Mucosa of rectum (tissue), 2 donors: ENCODE measurements at regions not wholly inside any gene's neighbourhood (a gene's known extent, or its start where the extent isn't known, plus 50 kb on each side); places are given as distances from the start of the nearest gene placed in this dataset.

ENCODE experiments used
- H3K27ac ChIP-seq, 2 donors: one replicate each; pipeline ENCODE4 v1.7.0; 2013; ENCODE audit warnings: inconsistent platforms in 2 of 2, low read depth in 2 of 2, low read length in 2 of 2
- H3K27me3 ChIP-seq, 2 donors: one replicate each; pipeline ENCODE4 v1.7.0; 2013; ENCODE audit warnings: low read length in 2 of 2; ENCODE audit not compliant: control insufficient read depth in 2 of 2, insufficient read depth in 2 of 2
- H3K36me3 ChIP-seq, 2 donors: one replicate each; pipeline ENCODE4 v1.7.0; 2013; ENCODE audit warnings: low read length in 2 of 2; ENCODE audit not compliant: control insufficient read depth in 2 of 2, insufficient read depth in 2 of 2
- H3K4me1 ChIP-seq, 2 donors: one replicate each; pipeline ENCODE4 v1.7.0; 2013; ENCODE audit warnings: low read length in 2 of 2, mild to moderate bottlenecking in 1 of 2; ENCODE audit not compliant: control insufficient read depth in 2 of 2, insufficient read depth in 2 of 2
- H3K4me3 ChIP-seq, 2 donors: one replicate each; pipeline ENCODE4 v1.7.0; 2013; ENCODE audit warnings: low read length in 2 of 2
- H3K9ac ChIP-seq, 2 donors: one replicate each; pipeline ENCODE4 v1.7.0; 2013; ENCODE audit warnings: low read length in 2 of 2, low read depth in 1 of 2, mild to moderate bottlenecking in 1 of 2
- H3K9me3 ChIP-seq, 2 donors: one replicate each; pipeline ENCODE4 v1.7.0; 2013; ENCODE audit warnings: low read length in 2 of 2; ENCODE audit not compliant: control insufficient read depth in 2 of 2
- donor health status: healthy.
- donor health status: Normal muscosa, but diverticular disease.

GRCh38 chr4:41384992-41385391 lies 128.3 kb downstream of the UCHL1 start:
- Histone ChIP-seq H3K4me3 (no peak overlapping the region), H3K27me3 (no peaks in the 10 kb centered on the region), H3K27ac (no peak overlapping the region), H3K4me1 (no peaks in the 10 kb centered on the region), H3K9ac (no peak overlapping the region), H3K36me3 (no peaks in the 10 kb centered on the region), H3K9me3 (no peaks in the 10 kb centered on the region)

GRCh38 chr4:41385481-41385880 lies 128.8 kb downstream of the UCHL1 start:
- Histone ChIP-seq H3K4me1 (no peaks in the 10 kb centered on the region), H3K36me3 (no peaks in the 10 kb centered on the region), H3K27ac (no peak overlapping the region), H3K9ac (no peak overlapping the region), H3K27me3 (no peaks in the 10 kb centered on the region), H3K9me3 (no peaks in the 10 kb centered on the region), H3K4me3 (no peak overlapping the region)

GRCh38 chr4:41388080-41388479 lies 131.4 kb downstream of the UCHL1 start:
- Histone ChIP-seq H3K4me1 (no peaks in the 10 kb centered on the region), H3K9ac (no peak overlapping the region)

GRCh38 chr4:41389356-41389755 lies 132.6 kb downstream of the UCHL1 start:
- Histone ChIP-seq H3K36me3 (no peaks in the 10 kb centered on the region), H3K4me3 (no peak overlapping the region), H3K4me1 (no peaks in the 10 kb centered on the region), H3K27ac (no peak overlapping the region), H3K9me3 (no peaks in the 10 kb centered on the region), H3K27me3 (no peaks in the 10 kb centered on the region), H3K9ac (no peak overlapping the region)

More at GRCh38 chr4:41388080-41388479, 131.4 kb downstream of the UCHL1 start:
- Histone ChIP-seq H3K36me3 (no peaks in the 10 kb centered on the region), H3K27me3 (no peaks in the 10 kb centered on the region), H3K4me3 (no peak overlapping the region), H3K27ac (no peak overlapping the region), H3K9me3 (no peaks in the 10 kb centered on the region)

- no peak overlapping the region for H3K9ac ChIP-seq
- H3K36me3 ChIP-seq: no peaks in the 10 kb centered on the region
- no peaks in the 10 kb centered on the region for H3K27me3 ChIP-seq
Measured at GRCh38 chr4:41390661-41391060, 133.9 kb downstream of the UCHL1 start.

GRCh38 chr4:41391271-41391670 lies 134.5 kb downstream of the UCHL1 start:
- no peaks in the 10 kb centered on the region for H3K4me1 ChIP-seq
- H3K9ac ChIP-seq: no peak overlapping the region
- no peaks in the 10 kb centered on the region for H3K27me3 ChIP-seq
- H3K9me3 ChIP-seq: no peaks in the 10 kb centered on the region
- H3K27ac ChIP-seq: no peak overlapping the region
- no peaks in the 10 kb centered on the region for H3K36me3 ChIP-seq
- H3K4me3 ChIP-seq: no peak overlapping the region

More at GRCh38 chr4:41390661-41391060, 133.9 kb downstream of the UCHL1 start:
- H3K4me3 ChIP-seq: no peak overlapping the region
- no peak overlapping the region for H3K27ac ChIP-seq
- no peaks in the 10 kb centered on the region for H3K4me1 ChIP-seq
- H3K9me3 ChIP-seq: no peaks in the 10 kb centered on the region

GRCh38 chr4:41394481-41394894 lies 137.8 kb downstream of the UCHL1 start:
- no peaks in the 10 kb centered on the region for H3K4me1 ChIP-seq
- H3K4me3 ChIP-seq: no peak overlapping the region
- no peak overlapping the region for H3K27ac ChIP-seq

GRCh38 chr4:41396214-41396613 lies 139.5 kb downstream of the UCHL1 start:
- Histone ChIP-seq H3K9me3 (no peaks in the 10 kb centered on the region), H3K4me3 (no peak overlapping the region), H3K36me3 (no peaks in the 10 kb centered on the region), H3K9ac (no peak overlapping the region), H3K27ac (no peak overlapping the region), H3K4me1 (no peaks in the 10 kb centered on the region), H3K27me3 (no peaks in the 10 kb centered on the region)

More at GRCh38 chr4:41394481-41394894, 137.8 kb downstream of the UCHL1 start:
- Histone ChIP-seq H3K36me3 (no peaks in the 10 kb centered on the region), H3K9ac (no peak overlapping the region), H3K9me3 (no peaks in the 10 kb centered on the region), H3K27me3 (no peaks in the 10 kb centered on the region)

- H3K4me1 ChIP-seq: no peaks in the 10 kb centered on the region
- H3K27ac ChIP-seq: no peak overlapping the region
- no peaks in the 10 kb centered on the region for H3K36me3 ChIP-seq
Measured at GRCh38 chr4:41396869-41397268, 140.1 kb downstream of the UCHL1 start.

GRCh38 chr4:41399231-41399630 lies 138.7 kb upstream of the LIMCH1 start:
- Histone ChIP-seq H3K27ac (no peak overlapping the region), H3K4me3 (no peak overlapping the region), H3K9ac (no peak overlapping the region), H3K36me3 (no peaks in the 10 kb centered on the region), H3K4me1 (no peaks in the 10 kb centered on the region), H3K27me3 (no peaks in the 10 kb centered on the region), H3K9me3 (no peaks in the 10 kb centered on the region)

More at GRCh38 chr4:41396869-41397268, 140.1 kb downstream of the UCHL1 start:
- Histone ChIP-seq H3K9me3 (no peaks in the 10 kb centered on the region), H3K27me3 (no peaks in the 10 kb centered on the region), H3K4me3 (no peak overlapping the region), H3K9ac (no peak overlapping the region)

- Histone ChIP-seq H3K4me3 (no peak overlapping the region), H3K27ac (no peak overlapping the region), H3K4me1 (no peaks in the 10 kb centered on the region)
Measured at GRCh38 chr4:41400296-41400695, 137.7 kb upstream of the LIMCH1 start.

More at GRCh38 chr4:41400296-41400695, 137.7 kb upstream of the LIMCH1 start:
- H3K27me3 ChIP-seq: no peaks in the 10 kb centered on the region
- no peaks in the 10 kb centered on the region for H3K36me3 ChIP-seq
- no peaks in the 10 kb centered on the region for H3K9me3 ChIP-seq
- no peak overlapping the region for H3K9ac ChIP-seq
